Fibroblast of skin of left biceps (primary cell): ENCODE measurements at regions not wholly inside any gene's neighbourhood (a gene's known extent, or its start where the extent isn't known, plus 50 kb on each side); places are given as distances from the start of the nearest gene placed in this dataset.

Experiments used
- DNase-seq, 2 experiments: peaks; one replicate each; pipeline ENCODE4 v3.0.0-alpha.2; 2013; ENCODE audit warnings: low read depth in 2 of 2

DNA sequence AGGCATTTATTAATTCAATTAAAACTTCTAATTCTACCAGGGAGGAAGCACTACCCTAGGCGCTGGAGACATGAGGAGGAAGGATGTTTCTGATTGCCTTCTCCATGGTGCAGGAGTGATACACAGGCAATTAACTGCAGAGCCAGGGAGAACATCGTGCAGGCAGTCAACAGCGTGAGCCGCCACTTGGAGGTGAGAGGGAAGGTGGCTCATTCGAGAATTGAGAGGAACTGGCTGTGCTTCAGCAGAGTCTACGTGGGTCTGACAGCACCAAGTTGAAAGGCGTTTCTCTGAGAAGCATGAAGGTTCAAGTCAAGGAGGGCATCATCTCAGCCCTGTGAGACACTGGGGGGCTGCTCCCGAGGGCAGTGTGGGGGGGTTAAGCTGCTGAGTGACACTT, 388.7 kb upstream of the MYT1L start:
- no peak for DNase-seq

DNA sequence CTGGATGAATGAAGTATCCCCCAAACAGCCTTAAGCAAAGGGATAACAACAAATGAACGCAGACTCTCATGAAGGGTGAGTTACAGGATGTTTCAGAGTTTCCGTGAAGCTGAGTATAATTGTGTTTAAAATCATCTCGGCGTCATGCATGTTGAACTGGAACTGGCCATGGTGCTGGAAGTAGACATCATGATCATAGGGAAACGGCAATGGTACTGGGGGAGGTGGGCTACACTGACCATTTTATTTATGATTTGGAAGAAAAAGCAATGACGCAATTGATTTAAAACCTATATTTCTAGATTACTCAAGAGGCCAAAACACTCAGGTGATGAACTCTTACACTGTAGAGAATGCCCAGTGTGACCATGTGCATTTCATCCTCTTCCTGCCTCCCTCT, 387.9 kb upstream of the MYT1L start:
- DNase-seq, result no peak

DNA sequence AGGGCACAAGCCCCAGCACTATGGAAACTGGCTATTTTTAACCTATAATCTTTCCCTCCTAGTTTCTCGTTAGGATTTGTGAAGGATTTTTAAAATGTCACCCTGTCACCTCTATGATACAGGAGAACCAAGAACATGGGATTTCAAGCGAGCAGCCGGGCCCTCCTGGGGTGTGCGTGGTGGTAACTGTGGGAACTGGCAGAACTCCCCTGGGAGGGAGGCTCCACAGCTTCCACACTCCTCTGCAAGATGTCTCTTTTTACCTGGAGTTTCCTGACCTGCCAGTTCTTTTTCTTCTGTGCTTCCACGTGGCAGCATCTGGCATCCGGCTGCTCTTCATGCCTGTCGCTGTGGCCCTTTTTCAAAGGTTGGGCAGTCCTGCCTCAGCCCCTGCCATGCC, 386.3 kb upstream of the MYT1L start:
- DNase-seq, result no peak

GRCh38 chr2:2716771-2717170, 385.7 kb upstream of the MYT1L start:
- DNase-seq, result no peak

DNA sequence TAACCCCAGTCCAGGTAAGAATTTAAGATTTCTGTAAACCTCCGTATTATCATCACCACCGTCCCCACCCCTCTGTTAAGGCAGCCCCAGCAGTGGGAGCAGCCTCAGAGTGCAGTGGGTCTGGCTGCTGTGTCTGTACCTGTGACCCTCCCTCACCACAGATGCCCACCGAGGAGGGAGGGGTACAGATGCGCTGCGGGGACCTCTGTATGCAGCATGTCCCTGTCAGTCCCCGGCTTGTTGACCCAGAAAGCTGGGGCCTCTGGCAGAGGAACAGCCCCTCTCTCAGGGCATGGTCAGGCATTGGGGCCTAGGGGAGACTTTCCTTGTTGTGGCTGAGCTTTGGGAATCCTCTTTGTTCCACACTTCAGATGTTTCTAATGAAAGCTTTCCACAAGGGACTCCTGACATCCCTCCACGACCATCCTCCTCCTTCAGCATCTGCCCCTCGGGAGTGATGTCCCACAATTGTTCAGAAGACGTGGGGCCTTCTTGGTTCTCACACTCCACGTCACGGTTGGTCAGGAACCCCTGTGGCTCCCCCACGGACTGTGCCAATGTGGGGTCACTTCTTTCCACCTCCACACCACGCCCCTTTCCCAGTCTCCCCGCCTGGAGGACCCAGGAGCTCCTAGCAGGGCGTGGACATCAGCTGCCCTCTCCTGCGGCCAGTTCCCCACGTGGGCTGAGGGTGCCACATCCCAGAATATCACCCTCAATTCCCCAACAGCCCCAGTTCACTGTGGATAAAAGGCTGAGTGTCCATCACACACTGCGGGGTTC, 384.2 kb upstream of the MYT1L start:
- no peak for DNase-seq

- DNase-seq, result no peak
Measured at GRCh38 chr2:2714408-2714807, 383.3 kb upstream of the MYT1L start.

DNA sequence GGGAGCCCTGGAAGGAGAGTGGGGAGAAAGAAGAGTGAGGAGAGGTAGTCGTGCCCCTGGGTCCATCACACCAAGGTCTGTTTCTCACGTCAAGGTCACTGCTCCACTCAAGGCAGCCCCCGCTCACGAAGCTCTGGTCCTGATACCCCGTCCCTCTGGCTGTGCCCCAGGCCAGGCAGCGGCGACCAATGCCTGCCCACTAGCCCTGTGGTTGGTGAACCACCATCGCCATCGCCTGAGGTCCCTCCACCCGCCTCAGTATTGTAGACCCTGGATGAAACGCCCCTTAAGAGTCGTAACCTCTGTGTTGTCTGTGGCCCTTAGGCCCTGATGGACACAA, 378.3 kb upstream of the MYT1L start:
- no peak for DNase-seq

- DNase-seq, result no peak
Measured at GRCh38 chr2:2708575-2709430, 377.7 kb upstream of the MYT1L start.

DNA sequence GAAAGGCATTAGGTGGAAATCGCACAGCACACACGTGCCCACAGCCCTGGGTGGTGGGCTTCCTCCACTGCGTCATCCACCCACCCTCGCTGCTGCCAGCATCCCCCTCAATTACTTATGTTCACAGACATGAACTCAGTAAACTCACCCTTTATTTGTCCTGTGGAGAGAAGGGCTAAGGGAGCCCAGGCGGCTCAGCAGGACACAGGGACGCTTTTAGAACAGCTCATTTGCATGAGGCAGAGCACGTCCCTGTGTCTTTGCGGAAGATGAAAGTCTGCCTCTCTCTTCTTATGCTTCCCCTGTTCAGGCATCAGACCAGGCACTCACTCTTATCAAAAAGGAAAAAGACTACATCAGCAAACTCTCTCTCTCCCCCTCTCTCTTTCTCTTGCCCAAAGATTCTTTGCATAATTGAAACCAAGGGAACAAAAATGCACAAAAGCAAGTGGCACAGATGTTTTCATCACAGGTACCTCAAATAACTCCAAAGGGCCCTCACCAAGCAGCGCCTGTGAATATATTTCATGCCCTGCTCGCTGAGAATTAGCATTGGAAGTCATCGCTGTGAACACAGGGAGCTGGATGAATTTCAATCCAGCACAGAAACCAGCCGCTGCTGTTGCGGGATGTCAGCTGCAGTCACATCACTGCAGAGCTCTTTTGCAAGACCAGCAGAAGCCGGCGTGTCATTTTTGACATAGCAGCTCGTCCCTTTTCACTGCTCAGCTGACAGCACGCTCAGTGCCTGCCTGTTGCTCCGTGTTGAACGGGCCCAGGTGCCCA, 376.3 kb upstream of the MYT1L start:
- no peak for DNase-seq

- no peak for DNase-seq
Measured at GRCh38 chr2:2706306-2706705, 375.2 kb upstream of the MYT1L start.

- no peak for DNase-seq
Measured at GRCh38 chr2:2705871-2706270, 374.8 kb upstream of the MYT1L start.

DNA sequence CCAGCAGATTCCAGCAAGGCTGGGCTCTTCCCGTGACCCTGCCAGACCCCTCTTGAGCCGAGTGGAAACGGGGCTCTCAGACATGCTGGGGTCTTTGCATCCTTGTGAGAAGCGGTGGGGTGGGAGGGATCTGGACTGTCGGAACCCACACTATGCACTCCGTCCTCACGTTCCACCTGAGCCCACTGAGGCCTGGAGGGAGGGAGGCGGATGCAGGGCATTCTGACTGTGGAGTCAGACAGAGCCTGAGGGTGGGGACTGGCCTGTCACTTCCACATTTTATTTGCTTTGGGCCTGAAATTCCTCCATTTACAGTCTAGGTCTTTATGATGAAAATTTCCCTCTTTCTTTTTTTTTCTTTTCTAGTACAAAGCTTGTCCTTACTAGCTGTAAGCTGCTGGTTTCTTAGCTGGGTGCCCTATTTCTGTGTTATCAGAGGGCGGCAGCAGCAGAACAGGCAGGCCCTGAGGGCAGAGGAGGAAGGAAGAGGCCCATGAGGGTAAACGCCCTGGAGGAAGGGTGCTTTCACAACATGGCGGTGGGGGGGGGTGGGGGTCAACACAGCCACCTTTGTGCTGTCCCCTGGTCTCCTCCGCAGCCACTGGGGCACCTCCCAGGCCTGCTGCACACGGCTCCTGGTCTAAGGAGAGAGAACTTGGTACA, 373.5 kb upstream of the MYT1L start:
- DNase-seq, result no peak

DNA sequence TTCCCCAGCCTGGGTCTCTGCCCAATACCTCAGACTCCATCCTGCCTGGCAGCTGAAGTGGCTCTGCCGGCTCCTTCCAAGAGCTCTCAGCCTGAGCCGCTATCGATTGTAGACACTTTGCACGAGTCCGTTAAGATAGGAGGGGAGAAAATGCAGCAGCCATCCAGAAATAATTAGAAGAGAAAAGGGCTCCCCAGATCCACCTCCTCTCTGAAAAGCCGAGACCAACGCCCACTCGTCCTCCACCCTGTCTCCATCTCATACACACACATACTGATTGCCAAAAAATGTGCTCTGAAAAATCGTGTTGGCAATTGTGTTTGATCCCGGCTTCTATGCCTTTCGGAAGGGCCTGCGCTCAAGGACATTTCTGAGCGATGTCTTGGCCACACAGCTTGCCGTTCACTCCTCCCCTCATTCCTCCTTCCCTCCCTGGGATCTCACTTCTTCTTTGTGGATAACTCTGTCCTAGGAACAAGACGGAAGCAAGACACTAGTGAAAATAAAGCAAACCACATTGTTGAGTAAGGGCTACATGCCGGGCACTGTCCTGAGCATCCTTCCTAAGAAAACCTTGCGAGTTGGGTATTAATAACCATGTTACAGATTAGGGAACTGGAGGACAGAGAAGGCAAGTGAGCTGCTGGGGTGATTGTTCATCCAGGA, 372.8 kb upstream of the MYT1L start:
- DNase-seq, result no peak

DNA sequence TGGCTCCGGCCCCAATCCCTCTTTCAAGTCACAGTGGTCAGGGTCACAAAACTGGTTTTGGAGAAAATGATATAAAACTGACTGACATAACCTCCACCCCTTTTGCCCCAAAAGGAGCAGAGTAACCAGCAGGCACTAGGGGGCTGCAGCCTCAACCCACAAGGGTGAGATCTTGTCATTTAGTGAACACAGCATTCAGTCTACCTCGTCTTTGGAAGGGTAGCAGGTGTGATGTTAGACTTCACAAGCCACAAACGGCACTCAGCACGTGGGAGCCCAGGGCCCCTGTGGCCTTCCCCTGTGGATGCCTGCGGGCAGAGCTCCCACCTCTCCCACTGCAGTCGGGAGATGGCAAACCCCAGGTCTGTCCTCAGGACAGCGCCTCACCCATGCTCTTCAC, 372.1 kb upstream of the MYT1L start:
- DNase-seq, result no peak

DNA sequence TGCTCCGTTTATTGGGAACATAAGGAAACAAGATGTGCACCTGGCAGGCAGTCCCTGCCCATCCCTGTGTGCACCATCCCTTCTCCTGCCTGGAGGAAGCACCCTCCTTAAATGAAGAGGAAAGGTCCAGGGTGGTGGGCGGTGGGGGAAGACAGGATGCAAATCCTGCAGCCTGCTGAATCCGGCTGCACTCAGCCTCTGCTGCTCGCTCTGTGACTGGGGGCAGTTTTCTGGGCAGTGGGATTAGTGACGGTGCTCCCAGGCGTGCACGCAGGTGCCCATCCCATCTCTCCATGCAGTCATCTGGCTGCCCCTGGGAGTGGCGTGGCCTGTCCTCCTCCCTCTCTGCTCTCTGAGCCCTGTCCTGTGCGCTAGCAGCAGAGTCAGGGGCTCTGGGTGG, 371.3 kb upstream of the MYT1L start:
- DNase-seq, result no peak

GRCh38 chr2:2701813-2702212, 370.7 kb upstream of the MYT1L start:
- no peak for DNase-seq

DNA sequence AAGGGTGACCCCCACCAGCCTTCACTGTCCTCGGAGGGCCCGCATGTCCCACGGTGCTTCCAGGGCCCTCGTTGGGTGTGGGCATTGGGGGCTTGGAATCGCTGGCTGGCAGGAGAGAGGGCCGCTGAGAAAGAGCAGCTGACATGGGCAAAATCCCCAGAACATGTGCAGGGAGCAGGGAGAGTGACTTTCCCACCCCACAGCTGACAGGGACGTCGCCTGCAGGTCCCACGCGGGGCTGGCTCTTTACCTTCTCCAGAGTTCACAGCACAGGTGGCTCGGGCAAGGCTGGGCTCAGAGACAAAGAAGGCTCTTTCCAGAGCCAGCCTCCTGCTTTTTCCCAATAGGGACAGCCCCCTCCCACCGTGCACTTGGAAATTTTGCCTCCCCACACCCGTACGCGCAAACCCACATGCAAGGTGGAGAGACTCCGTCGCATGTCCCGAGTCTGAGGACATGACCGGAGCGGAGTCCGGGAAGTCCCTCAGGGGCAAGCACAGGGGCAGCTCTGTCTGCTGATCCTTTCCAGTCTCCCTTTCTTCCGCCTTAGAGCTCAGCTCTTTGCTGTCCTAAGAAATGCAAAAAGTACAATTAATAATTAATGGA, 370.2 kb upstream of the MYT1L start:
- DNase-seq, result no peak

DNA sequence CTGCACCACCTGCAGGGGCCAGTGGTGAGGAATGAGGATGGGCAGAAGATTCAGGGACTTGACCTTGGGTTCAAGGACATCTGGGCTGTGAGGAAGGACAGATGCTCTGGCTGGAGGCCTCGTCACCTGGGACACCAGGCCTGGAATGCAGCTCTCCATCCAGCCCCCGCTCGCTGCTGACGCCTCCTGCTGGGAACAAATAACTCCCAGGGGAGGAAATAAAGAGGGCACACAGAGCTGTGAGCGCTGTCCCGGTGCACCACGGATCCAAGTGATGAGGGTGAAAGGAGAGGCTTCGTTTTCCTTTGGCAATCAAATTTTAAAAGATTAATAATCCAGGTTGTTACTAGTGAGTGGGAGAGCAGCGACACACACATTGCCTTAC, 368.0 kb upstream of the MYT1L start:
- DNase-seq, result no peak

- no peak for DNase-seq
Measured at GRCh38 chr2:2698182-2699120, 367.4 kb upstream of the MYT1L start.
